Hematopoietic multipotent progenitor cell treated with erythropoietin and hydrocortisone succinate and interleukin-3 and kit ligand, for 17 days (in vitro differentiated cells): ENCODE measurements at regions not wholly inside any gene's neighbourhood (a gene's known extent, or its start where the extent isn't known, plus 50 kb on each side); places are given as distances from the start of the nearest gene placed in this dataset.
"Not testable (repeated sequence)": the region's sequence is repeated elsewhere in the genome, so short reads cannot be mapped to it uniquely, and the experiment has no call there.

Source experiments
- DNase-seq: peaks from one replicate; pipeline ENCODE4 v3.0.0-alpha.2; 2015; ENCODE audit warnings: low spot score

GRCh38 chr1:10941891-10942541 lies 70.4 kb upstream of the TARDBP start:
- DNase-seq: peak; percentile 20

- no peak for DNase-seq
Measured at GRCh38 chr1:10942542-10942912, 69.9 kb upstream of the TARDBP start.

- no peak for DNase-seq
Measured at GRCh38 chr1:10943041-10943440, 69.4 kb upstream of the TARDBP start.

- no peak for DNase-seq
Measured at GRCh38 chr1:10943991-10944730, 68.3 kb upstream of the TARDBP start.

- no peak for DNase-seq
Measured at GRCh38 chr1:10945991-10946509, 66.4 kb upstream of the TARDBP start.

- DNase-seq: no peak
Measured at GRCh38 chr1:10947181-10947580, 65.3 kb upstream of the TARDBP start.

GRCh38 chr1:10947691-10948462 lies 64.6 kb upstream of the TARDBP start:
- no peak for DNase-seq

GRCh38 chr1:10948463-10948775 lies 64.0 kb upstream of the TARDBP start:
- DNase-seq: no peak

- DNase-seq: no peak
Measured at GRCh38 chr1:10950316-10951172, 61.9 kb upstream of the TARDBP start.

GRCh38 chr1:10951298-10951697 lies 61.2 kb upstream of the TARDBP start:
- not testable (repeated sequence) for DNase-seq

GRCh38 chr1:10951961-10952360 lies 60.5 kb upstream of the TARDBP start:
- DNase-seq: no peak

GRCh38 chr1:10953505-10954193 lies 58.8 kb upstream of the TARDBP start:
- DNase-seq: no peak

GRCh38 chr1:10957133-10957532 lies 55.3 kb upstream of the TARDBP start:
- no peak for DNase-seq

GRCh38 chr1:10958614-10959013 lies 53.8 kb upstream of the TARDBP start:
- no peak for DNase-seq

- peak; percentile 39 for DNase-seq
Measured at GRCh38 chr1:10960411-10961299, 51.8 kb upstream of the TARDBP start.

GRCh38 chr1:10961300-10961833 lies 51.1 kb upstream of the TARDBP start:
- DNase-seq: no peak

GRCh38 chr1:10962483-10962882 lies 50.0 kb upstream of the TARDBP start:
- DNase-seq: no peak
